SKM-1 treated with dmso at 0.1 percent for 144 hours (cell line): ENCODE measurements at regions not wholly inside any gene's neighbourhood (a gene's known extent, or its start where the extent isn't known, plus 50 kb on each side); places are given as distances from the start of the nearest gene placed in this dataset.
A peak's percentile ranks its signal among the peaks of the same experiment; 100 is the strongest.

Experiments used
- DNase-seq: peaks from one replicate; lab custom pipeline; 2025; ENCODE audit not compliant: unreplicated experiment; lab: John Stamatoyannopoulos, UW

GRCh38 chr12:78579846-78580245 lies 284.7 kb upstream of the SYT1 start:
- DNase-seq: no peak

GRCh38 chr12:78580296-78580695 lies 284.3 kb upstream of the SYT1 start:
- no peak for DNase-seq

GRCh38 chr12:78584695-78585094 lies 279.9 kb upstream of the SYT1 start:
- no peak for DNase-seq

GRCh38 chr12:78585132-78585531 lies 279.4 kb upstream of the SYT1 start:
- DNase-seq: no peak

GRCh38 chr12:78586790-78587189 lies 277.8 kb upstream of the SYT1 start:
- DNase-seq: no peak

GRCh38 chr12:78599366-78599765 lies 265.2 kb upstream of the SYT1 start:
- no peak for DNase-seq

- no peak for DNase-seq
These were observed 264.0 kb upstream of the SYT1 start for GRCh38 chr12:78600541-78600940.

- no peak for DNase-seq
These were observed 253.1 kb upstream of the SYT1 start for GRCh38 chr12:78611504-78611903.

- DNase-seq: no peak
These were observed 252.4 kb upstream of the SYT1 start for GRCh38 chr12:78612190-78612589.

GRCh38 chr12:78617683-78618082 lies 246.9 kb upstream of the SYT1 start:
- no peak for DNase-seq

GRCh38 chr12:78622529-78623195 lies 241.9 kb upstream of the SYT1 start:
- no peak for DNase-seq

- DNase-seq: no peak
These were observed 236.0 kb upstream of the SYT1 start for GRCh38 chr12:78628491-78629100.

GRCh38 chr12:78636231-78636855 lies 228.2 kb upstream of the SYT1 start:
- DNase-seq: peak; percentile 63

- DNase-seq: no peak
These were observed 222.6 kb upstream of the SYT1 start for GRCh38 chr12:78641837-78642423.

- DNase-seq: no peak
These were observed 218.6 kb upstream of the SYT1 start for GRCh38 chr12:78645956-78646355.

- no peak for DNase-seq
These were observed 212.8 kb upstream of the SYT1 start for GRCh38 chr12:78651755-78652154.

- DNase-seq: no peak
These were observed 198.0 kb upstream of the SYT1 start for GRCh38 chr12:78666584-78666983.

- DNase-seq: no peak
These were observed 193.3 kb upstream of the SYT1 start for GRCh38 chr12:78671295-78671694.

GRCh38 chr12:78672033-78672432 lies 192.5 kb upstream of the SYT1 start:
- DNase-seq: no peak

GRCh38 chr12:78674311-78675090 lies 190.1 kb upstream of the SYT1 start:
- no peak for DNase-seq

- no peak for DNase-seq
These were observed 184.0 kb upstream of the SYT1 start for GRCh38 chr12:78680596-78680995.
